ENCODE measurements at regions not wholly inside any gene's neighbourhood (a gene's known extent, or its start where the extent isn't known, plus 50 kb on each side); places are given as distances from the start of the nearest gene placed in this dataset.
"Not testable (repeated sequence)": the region's sequence is repeated elsewhere in the genome, so short reads cannot be mapped to it uniquely, and the experiment has no call there.

- DNase-seq (ENCODE audit: extremely low read depth, low read depth): no peak
- no peak overlapping the region for H3K4me3 ChIP-seq (replicated peaks; ENCODE audit: low read depth, low read length)
- TF ChIP-seq CTCF (IDR thresholded peaks at IDR 0.05; ENCODE audit: low read depth, low read length, missing control alignments): no peak
Measured at GRCh38 chr22:47400701-47401591, 638.5 kb downstream of the TBC1D22A start.

- not testable (repeated sequence) for DNase-seq (ENCODE audit: extremely low read depth, low read depth); H3K4me3 ChIP-seq (replicated peaks; ENCODE audit: low read depth, low read length)
Measured at GRCh38 chr22:47400131-47400530, 637.7 kb downstream of the TBC1D22A start.

- DNase-seq (ENCODE audit: extremely low read depth, low read depth): no peak
- TF ChIP-seq CTCF (IDR thresholded peaks at IDR 0.05; ENCODE audit: low read depth, low read length, missing control alignments): no peak
- no peak overlapping the region for H3K4me3 ChIP-seq (replicated peaks; ENCODE audit: low read depth, low read length)
Measured at GRCh38 chr22:47398921-47399790, 636.7 kb downstream of the TBC1D22A start.

- DNase-seq (ENCODE audit: extremely low read depth, low read depth): no peak
- no peak overlapping the region for H3K4me3 ChIP-seq (replicated peaks; ENCODE audit: low read depth, low read length)
- TF ChIP-seq CTCF (IDR thresholded peaks at IDR 0.05; ENCODE audit: low read depth, low read length, missing control alignments): no peak
Measured at GRCh38 chr22:47398491-47398890, 636.0 kb downstream of the TBC1D22A start.

- TF ChIP-seq CTCF (IDR thresholded peaks at IDR 0.05; ENCODE audit: low read depth, low read length, missing control alignments): no peak
- H3K4me3 ChIP-seq (replicated peaks; ENCODE audit: low read depth, low read length): no peak overlapping the region
- DNase-seq (ENCODE audit: extremely low read depth, low read depth): no peak
Measured at GRCh38 chr22:47397673-47398072, 635.2 kb downstream of the TBC1D22A start.

- no peak for DNase-seq (ENCODE audit: extremely low read depth, low read depth)
- no peak for TF ChIP-seq CTCF (IDR thresholded peaks at IDR 0.05; ENCODE audit: low read depth, low read length, missing control alignments)
- H3K4me3 ChIP-seq (replicated peaks; ENCODE audit: low read depth, low read length): no peak overlapping the region
Measured at GRCh38 chr22:47396515-47396914, 634.1 kb downstream of the TBC1D22A start.

GRCh38 chr22:47396105-47396504, 633.7 kb downstream of the TBC1D22A start:
- TF ChIP-seq CTCF (IDR thresholded peaks at IDR 0.05; ENCODE audit: low read depth, low read length, missing control alignments): no peak
- no peak overlapping the region for H3K4me3 ChIP-seq (replicated peaks; ENCODE audit: low read depth, low read length)
- DNase-seq (ENCODE audit: extremely low read depth, low read depth): no peak
